ENCODE measurements at regions not wholly inside any gene's neighbourhood (a gene's known extent, or its start where the extent isn't known, plus 50 kb on each side); places are given as distances from the start of the nearest gene placed in this dataset.
A peak's percentile ranks its signal among the peaks of the same experiment; 100 is the strongest.
"Not testable (repeated sequence)": the region's sequence is repeated elsewhere in the genome, so short reads cannot be mapped to it uniquely, and the experiment has no call there.

GRCh38 chr3:182330646-182331045, 462.7 kb upstream of the ATP11B start:
- H3K36me3 ChIP-seq (ENCODE audit: insufficient read depth, low read length): peaks cover 36% of the 10 kb centered on the region
- CTCF ChIA-PET (ENCODE audit: unreplicated experiment): no interaction called here
- no peak for DNase-seq (ENCODE audit: low spot score)
- peak overlapping the region; percentile 7 for H2AFZ ChIP-seq (ENCODE audit: low read length)
- no peaks in the 10 kb centered on the region for H4K20me1 ChIP-seq (ENCODE audit: insufficient read depth, low read length)
- no peak for TF ChIP-seq CTCF (conservative IDR thresholded peaks at IDR 0.05; ENCODE audit: low read length)
- peaks cover 20% of the 10 kb centered on the region; the same call in 1 of the 2 replicates for H3K9me3 ChIP-seq (ENCODE audit: low read length)
- no TSS peak for BruUV-seq (replicated peaks)
- H3K4me2 ChIP-seq (ENCODE audit: low read length): no peak overlapping the region
- POLR2A ChIA-PET: interaction anchor here (0.5 to 0.7 kb wide), 4 partner anchors 51 to 422 kb away, joined by 3 to 4 read pairs (median 3); no protein-coding TSS in a partner anchor
- H3K79me2 ChIP-seq (ENCODE audit: insufficient read depth, low read depth, low read length): peaks cover 5% of the 10 kb centered on the region; the same call in 1 of the 2 replicates
- peaks cover 53% of the 10 kb centered on the region for H3K4me1 ChIP-seq (ENCODE audit: insufficient read depth, low read length, poor library complexity, severe bottlenecking)
- no peak overlapping the region for H3K4me3 ChIP-seq (ENCODE audit: low read depth, low read length, poor library complexity, severe bottlenecking)
- H3K27ac ChIP-seq (ENCODE audit: low read depth, low read length, poor library complexity, severe bottlenecking): no peak overlapping the region
- H3K9me2 ChIP-seq (ENCODE audit: insufficient read depth, low read length): no peaks in the 10 kb centered on the region
- intact Hi-C loops (cut with micrococcal nuclease; ENCODE audit: unreplicated experiment): no loop called here

- TF ChIP-seq EZH2phosphoT487 (IDR thresholded peaks at IDR 0.05; ENCODE audit: borderline replicate concordance, low read depth, low read length) (no peak), CTCF (conservative IDR thresholded peaks at IDR 0.05; ENCODE audit: low read length) (no peak)
- BruUV-seq (replicated peaks): no TSS peak
- peaks cover 22% of the 10 kb centered on the region; the same call in 1 of the 2 replicates for H3K9me3 ChIP-seq (ENCODE audit: low read length)
- intact Hi-C loops (cut with micrococcal nuclease; ENCODE audit: unreplicated experiment): no loop called here
- no peaks in the 10 kb centered on the region for H4K20me1 ChIP-seq (ENCODE audit: insufficient read depth, low read length)
- ChIA-PET CTCF (ENCODE audit: unreplicated experiment) (no interaction called here), POLR2A (interaction anchor here (0.6 to 0.7 kb wide), 2 partner anchors 50 to 93 kb away, joined by 3 to 4 read pairs; no protein-coding TSS in a partner anchor)
- peaks cover 39% of the 10 kb centered on the region for H3K36me3 ChIP-seq (ENCODE audit: insufficient read depth, low read length)
- H3K79me2 ChIP-seq (ENCODE audit: insufficient read depth, low read depth, low read length): peaks cover 8% of the 10 kb centered on the region; the same call in 1 of the 2 replicates
- no peak overlapping the region for H3K27ac ChIP-seq (ENCODE audit: low read depth, low read length, poor library complexity, severe bottlenecking)
- peaks cover 46% of the 10 kb centered on the region for H3K4me1 ChIP-seq (ENCODE audit: insufficient read depth, low read length, poor library complexity, severe bottlenecking)
- no peaks in the 10 kb centered on the region for H3K9me2 ChIP-seq (ENCODE audit: insufficient read depth, low read length)
- no peak overlapping the region for H3K4me3 ChIP-seq (ENCODE audit: low read depth, low read length, poor library complexity, severe bottlenecking)
- H3K4me2 ChIP-seq (ENCODE audit: low read length): peak overlapping the region; percentile 1; the same call in 1 of the 2 replicates
- peak overlapping the region; percentile 7; the same call in 1 of the 2 replicates for H2AFZ ChIP-seq (ENCODE audit: low read length)
- peak; percentile 26 for DNase-seq (ENCODE audit: low spot score)
These were observed 462.0 kb upstream of the ATP11B start for GRCh38 chr3:182331341-182331740.

GRCh38 chr3:182342252-182342651, 451.1 kb upstream of the ATP11B start:
- no peak for DNase-seq (ENCODE audit: low spot score)
- no peak overlapping the region for H3K4me2 ChIP-seq (ENCODE audit: low read length)
- intact Hi-C loops (cut with micrococcal nuclease; ENCODE audit: unreplicated experiment): no loop called here
- H3K27ac ChIP-seq (ENCODE audit: low read depth, low read length, poor library complexity, severe bottlenecking): no peak overlapping the region
- H3K36me3 ChIP-seq (ENCODE audit: insufficient read depth, low read length): peaks cover 44% of the 10 kb centered on the region
- H3K79me2 ChIP-seq (ENCODE audit: insufficient read depth, low read depth, low read length): peaks cover 7% of the 10 kb centered on the region; the same call in 1 of the 2 replicates
- no peaks in the 10 kb centered on the region for H4K20me1 ChIP-seq (ENCODE audit: insufficient read depth, low read length)
- H3K9me3 ChIP-seq (ENCODE audit: low read length): peaks cover 31% of the 10 kb centered on the region; the same call in 1 of the 2 replicates
- no peak overlapping the region for H3K4me3 ChIP-seq (ENCODE audit: low read depth, low read length, poor library complexity, severe bottlenecking)
- POLR2A ChIA-PET: interaction anchor here (1.0 to 1.1 kb wide), 2 partner anchors 17 to 52 kb away, joined by 3 read pairs; no protein-coding TSS in a partner anchor
- H2AFZ ChIP-seq (ENCODE audit: low read length): no peak overlapping the region
- H3K9me2 ChIP-seq (ENCODE audit: insufficient read depth, low read length): no peaks in the 10 kb centered on the region
- BruUV-seq (replicated peaks): no TSS peak
- CTCF ChIA-PET (ENCODE audit: unreplicated experiment): no interaction called here
- TF ChIP-seq CTCF (conservative IDR thresholded peaks at IDR 0.05; ENCODE audit: low read length): no peak
- no peak for TF ChIP-seq EZH2phosphoT487 (IDR thresholded peaks at IDR 0.05; ENCODE audit: borderline replicate concordance, low read depth, low read length)
- H3K4me1 ChIP-seq (ENCODE audit: insufficient read depth, low read length, poor library complexity, severe bottlenecking): peaks cover 1% of the 10 kb centered on the region

- CTCF ChIA-PET (ENCODE audit: unreplicated experiment); H3K4me3 ChIP-seq (ENCODE audit: low read depth, low read length, poor library complexity, severe bottlenecking); H3K27ac ChIP-seq (ENCODE audit: low read depth, low read length, poor library complexity, severe bottlenecking); DNase-seq (ENCODE audit: low spot score); H4K20me1 ChIP-seq (ENCODE audit: insufficient read depth, low read length); BruUV-seq (replicated peaks); H3K4me2 ChIP-seq (ENCODE audit: low read length); H3K9me2 ChIP-seq (ENCODE audit: insufficient read depth, low read length); H3K79me2 ChIP-seq (ENCODE audit: insufficient read depth, low read depth, low read length); H2AFZ ChIP-seq (ENCODE audit: low read length); intact Hi-C loops (cut with micrococcal nuclease; ENCODE audit: unreplicated experiment): not testable (repeated sequence)
- POLR2A ChIA-PET: interaction anchor here (0.9 kb wide), 1 partner anchor 19 kb away, joined by 3 read pairs; no protein-coding TSS in a partner anchor
- H3K4me1 ChIP-seq (ENCODE audit: insufficient read depth, low read length, poor library complexity, severe bottlenecking): peaks cover 19% of the 10 kb centered on the region
- peaks cover 22% of the 10 kb centered on the region; the same call in 1 of the 2 replicates for H3K9me3 ChIP-seq (ENCODE audit: low read length)
- H3K36me3 ChIP-seq (ENCODE audit: insufficient read depth, low read length): peaks cover 49% of the 10 kb centered on the region
These were observed 449.3 kb upstream of the ATP11B start for GRCh38 chr3:182344026-182344425.
